Activated T-cell treated with anti-CD3 and anti-CD28 coated beads for 4 hours (primary cell): ENCODE measurements at regions not wholly inside any gene's neighbourhood (a gene's known extent, or its start where the extent isn't known, plus 50 kb on each side); places are given as distances from the start of the nearest gene placed in this dataset.

ENCODE experiments used
- DNase-seq: peaks from one replicate; pipeline ENCODE4 v3.0.0-alpha.2; 2020

DNA sequence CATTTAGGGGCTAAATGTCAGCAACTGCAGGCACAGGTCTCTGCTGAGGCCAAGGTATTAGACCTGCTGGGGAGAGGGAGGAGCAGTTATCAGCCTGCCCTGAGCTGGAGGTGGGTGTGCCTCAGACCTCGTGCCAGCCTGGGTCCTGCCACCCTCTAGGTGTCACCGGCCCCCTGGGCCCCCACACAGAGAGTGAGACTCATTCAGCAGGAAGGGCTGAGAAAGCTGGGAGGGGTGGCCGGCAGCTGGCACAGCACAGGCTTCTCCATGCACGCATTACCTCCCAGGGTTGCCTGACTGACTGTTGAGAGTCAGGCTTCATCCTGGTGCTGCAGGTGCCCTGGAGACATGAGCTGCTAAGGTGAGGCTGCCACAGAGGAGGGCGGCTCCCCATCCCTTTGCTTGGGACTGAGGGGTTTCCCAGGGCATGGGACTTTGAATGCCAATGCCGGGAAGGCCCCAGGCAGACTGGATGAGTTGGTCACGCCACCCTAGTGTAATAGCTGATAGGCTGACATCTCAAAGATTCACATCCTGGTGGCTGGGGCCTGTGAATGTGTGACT lies 75.3 kb upstream of the C14orf180 start:
- no peak for DNase-seq

DNA sequence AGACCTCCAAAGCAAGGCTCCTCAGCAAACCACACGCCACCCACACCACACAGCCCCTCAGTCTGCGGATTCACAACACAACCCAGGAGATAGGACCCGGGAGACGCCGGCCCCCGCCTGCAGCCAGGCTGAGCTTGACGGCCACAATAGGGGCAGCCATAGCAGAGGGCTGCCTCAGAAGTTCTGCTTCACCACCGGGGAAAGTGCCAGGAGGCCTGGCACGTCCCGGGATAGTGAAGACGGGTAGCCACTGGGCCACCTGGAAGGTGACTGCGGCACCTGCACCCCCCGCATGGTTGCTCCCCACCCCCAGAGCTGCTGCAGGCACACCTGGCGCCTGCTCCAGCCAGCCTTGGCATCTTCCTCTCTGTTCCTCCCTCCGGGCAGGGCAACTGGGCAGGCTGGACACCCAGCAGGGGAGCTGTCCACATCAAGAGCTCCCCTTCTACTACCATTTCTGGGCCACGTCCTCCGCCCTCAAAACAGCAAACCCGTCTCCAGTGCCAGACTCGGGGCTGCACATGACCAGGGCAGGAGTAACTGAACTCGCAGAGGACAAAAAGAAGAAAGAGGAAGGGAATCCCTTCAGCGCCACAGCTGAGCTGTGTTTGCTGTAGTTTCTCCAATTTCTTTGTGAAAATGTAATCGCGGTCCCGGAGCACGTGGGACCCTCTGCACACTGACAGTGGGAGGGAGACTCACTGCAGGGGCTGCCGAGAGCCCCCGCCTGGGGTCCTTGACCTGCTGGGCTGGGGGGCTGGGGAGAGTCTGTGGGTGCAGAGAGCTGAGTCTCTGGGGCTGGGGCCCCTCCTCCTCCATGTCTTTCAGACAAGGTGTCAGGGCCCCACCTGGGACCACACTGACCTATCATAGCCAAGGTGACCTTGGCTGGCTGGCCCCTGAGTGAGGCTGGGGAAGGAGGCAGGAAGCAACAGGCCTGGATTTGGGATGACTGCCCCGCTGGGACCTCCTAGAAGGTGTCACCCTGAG lies 74.2 kb upstream of the C14orf180 start:
- DNase-seq: no peak

DNA sequence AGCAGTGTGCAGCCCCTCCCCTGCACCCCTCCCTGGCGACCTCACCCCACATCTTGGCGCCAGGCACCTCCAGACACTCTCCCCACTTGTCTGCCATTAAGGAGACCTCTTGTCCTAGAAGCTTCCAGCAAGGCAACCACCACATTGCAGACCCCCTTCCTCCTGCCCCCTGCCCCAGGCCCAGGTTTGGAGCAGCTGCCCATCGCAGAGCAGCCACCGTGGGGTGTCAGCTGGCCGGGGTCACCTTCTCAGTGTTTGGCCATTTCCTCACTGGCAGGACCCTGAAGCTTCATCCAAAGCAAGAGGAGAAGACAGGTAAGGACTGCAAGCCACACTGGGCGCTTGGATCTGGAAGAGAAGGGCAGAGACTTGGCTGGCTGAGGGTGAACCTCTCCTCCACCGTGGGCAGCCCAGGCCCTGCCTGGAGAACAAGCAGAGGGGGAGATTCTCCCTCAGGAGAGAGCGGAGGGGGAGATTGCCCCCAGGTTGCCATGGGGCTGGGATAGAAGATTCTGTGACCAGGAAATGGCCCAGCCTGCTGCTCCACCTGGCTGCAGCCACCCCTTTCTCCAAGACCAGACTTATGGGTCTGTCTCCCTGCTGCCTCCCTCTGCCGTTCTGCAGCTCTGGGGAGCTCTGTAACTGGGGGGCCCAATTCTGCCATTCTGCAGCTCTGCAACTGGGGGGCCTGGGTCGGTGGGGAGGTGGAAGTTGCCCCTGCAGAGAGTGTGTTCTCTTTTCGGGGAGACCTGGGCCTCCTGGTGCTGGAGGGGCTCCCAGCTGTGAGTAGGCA lies 72.9 kb upstream of the C14orf180 start:
- DNase-seq: no peak

DNA sequence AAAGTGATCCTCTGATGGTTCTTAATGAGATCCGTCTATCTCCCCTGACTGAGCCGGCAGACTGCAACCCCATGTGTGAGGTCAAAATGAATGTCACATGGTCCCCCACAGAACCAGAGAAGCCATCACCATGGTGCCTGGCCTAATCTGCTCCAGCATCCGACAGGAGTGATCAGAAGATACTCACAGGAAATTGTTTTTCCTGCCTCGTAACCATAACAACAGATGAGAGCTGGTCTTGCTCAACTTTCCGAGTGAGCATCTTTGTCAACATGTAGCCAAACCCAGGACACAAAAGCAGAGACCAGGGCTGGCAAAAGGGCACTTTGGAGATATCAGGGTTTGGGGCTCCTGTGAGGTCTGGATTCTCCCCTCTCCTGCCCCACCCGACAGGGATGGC lies 72.1 kb upstream of the C14orf180 start:
- no peak for DNase-seq

DNA sequence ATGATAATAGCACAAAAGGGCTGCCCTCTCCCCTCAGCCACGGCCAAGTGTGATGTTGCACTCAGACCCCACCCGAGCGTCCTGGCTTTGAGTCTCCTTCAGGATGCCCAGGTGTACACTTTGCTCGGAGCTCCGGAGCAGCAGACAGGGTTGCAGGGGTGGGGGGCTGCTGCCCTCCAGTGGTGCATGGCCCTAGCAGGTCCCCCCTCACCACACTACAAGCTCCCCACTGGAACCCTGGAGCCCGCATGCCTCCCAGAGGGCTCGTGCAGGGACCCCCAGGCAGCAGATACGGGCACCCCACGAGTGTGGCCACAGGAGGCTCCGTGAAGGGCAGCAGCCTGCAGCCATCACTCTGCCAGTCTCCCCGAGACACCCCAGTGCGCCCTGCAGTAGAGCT lies 69.9 kb upstream of the C14orf180 start:
- DNase-seq: no peak

DNA sequence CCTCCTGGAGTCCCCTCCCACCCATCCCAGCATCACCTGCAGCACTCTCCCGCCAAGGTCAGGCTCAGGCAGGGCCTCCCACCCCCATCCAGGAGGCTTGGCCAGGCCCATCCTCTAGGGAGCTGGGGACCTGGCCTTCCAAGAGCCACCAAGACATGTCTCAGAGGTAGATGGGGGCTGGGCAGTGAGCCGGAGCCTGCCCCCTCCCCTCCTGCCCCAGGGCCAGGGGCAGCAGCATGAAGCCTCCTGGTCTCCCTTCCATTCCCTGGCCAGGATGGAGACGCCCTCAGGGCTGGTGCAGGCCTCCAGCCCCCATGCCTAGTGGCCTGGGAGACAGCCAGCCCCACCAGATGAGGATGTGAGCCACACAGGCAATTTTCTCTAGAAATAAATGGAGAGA lies 69.3 kb upstream of the C14orf180 start:
- no peak for DNase-seq

DNA sequence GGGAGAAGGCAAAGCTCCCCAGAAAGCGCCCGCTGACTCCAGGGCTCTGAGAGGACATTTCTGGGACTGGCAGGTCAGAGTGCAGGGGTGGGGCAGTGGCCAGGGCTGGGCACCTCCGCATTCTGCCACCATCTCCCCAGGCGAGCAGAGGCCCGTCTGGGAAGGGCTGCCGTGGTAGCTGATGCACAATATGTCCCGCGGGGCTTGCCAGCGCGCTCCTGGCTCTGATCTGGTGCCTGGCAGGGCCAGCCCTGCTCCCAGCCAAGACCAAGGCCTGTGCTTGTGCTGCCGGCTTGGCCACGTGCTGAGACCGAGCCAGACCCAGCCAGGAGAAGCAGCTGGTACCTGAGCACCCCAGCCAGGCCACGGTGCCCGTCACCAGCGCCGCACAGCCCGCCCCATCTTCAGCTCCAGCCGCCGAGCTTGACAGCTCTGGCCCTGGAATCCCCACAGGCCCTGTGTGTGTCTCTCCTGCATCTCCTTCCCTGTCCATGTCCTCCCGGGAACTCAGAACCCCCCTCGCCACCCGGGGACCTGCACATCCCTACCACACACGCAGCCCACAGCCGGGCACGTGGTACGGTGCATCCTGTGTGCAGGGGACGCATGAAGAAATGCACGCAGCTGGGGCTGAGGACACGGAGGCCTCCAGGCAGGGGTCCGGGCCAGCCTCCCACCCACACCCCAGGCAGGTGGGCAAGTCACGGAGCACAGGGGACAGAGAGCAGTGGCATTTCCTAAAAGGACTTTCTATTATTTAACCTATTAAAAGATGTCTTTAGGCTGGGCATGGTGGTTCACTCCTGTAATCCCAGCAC lies 68.6 kb upstream of the C14orf180 start:
- DNase-seq: no peak

DNA sequence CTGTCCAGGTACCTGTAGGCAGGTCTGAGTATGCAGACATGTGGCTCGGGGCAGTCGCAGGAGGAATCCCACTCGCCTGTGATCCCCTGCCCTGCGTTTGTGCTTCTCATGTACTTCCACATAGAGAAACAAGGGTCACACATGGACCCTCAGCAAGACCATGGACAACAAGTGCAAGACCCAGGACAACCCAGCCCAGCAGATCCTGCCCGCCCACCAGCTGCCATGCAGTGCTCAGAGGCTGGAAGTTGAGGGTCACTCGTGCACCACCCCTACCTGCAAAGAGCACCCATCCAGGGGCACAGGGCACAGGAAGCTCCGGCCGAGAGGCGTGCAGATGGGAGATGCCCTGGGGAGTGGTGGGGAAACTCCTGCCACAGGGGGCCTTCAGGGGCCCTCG lies 67.5 kb upstream of the C14orf180 start:
- DNase-seq: no peak

DNA sequence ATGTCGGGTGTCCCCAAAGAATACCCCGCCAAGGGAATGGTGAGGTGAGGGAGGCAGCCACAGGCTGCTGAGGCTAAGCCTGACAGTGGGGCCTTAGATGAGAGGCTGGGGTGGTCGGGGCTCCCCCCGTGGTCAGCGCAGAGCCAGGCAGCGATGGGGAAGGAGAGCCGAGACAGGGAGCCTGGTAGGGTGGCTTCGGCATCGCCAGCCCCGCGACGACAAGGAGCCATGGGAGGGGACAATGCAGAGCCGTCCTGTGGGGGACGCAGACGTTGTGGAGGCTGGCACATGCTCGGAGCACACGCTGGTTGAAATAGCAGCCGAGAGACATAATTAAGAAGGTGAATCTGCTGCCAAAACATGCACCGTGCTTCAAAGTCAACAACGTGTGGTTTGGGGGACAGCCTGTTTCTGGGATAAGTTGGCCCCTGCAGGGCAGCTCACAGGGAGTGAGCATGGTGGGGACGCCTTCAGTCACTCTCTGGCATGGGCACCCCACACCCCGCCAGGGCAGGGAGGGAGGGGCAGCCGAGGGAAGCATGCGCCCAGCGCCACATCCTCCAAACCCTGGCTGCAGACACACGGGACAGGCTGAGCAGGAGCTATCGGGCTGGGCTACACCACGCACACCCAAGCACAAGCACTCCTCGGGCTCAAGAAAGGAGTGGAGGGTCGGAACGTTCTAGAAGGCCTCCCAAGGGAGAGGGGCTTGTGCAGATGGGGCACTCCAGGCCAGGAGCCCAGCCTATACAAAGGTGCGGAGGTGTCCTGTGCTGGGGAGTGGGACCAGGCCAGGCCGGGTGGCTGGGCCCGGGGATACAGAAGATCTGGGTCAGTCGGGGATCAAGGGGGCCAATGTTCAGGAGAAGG lies 66.6 kb upstream of the C14orf180 start:
- DNase-seq: no peak

DNA sequence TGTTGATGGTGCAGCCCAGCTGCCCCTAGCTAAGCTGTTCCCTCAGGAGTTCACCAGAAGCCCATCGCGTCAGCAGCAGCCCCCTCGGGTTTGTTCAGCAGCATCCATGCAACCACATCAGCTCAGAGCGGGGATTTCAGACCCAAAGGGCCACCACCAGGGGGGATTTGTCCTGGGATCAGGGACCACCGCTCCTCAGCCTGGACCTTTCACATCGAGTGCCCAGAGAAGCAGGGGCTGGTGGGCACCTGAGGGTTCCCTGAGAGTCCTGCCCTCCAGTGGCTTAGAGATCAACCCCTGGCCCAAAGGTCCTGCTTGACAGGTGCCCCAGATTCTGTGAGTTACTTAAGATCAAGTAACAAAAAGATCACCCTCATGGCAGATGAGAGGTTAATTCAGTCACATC lies 65.9 kb upstream of the C14orf180 start:
- no peak for DNase-seq

DNA sequence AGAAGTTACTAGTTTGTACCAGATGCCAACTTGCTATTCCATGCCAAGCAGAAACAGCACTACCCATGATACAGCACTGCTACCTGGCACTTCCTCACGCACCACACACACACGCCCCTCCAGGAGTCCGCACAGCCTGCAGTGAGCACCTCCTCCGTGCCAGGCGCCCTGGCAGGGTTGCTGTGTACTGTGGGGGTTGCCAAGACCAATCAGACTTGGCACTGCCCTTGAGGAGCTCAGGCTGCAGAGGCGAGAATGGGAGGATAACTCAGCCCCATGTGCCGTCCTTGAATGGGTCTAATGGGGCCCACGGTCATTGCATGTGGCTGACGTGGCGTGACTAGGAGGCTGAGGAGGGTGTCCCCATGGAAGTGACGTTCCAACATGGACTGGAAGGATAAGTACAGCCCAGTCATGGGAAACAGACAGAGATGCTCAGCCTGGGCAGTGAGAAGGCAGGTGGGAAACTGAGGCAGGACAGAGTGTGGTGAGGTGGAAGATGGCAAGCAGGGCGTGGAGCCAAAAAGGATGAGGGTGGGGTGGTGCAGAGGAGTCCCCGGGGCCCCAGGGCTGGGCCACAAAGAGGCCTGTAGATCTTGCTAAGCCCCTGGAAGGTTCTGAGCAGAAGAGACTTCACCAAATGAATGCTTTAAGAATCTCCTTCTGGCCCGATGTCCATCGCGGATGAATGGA lies 65.3 kb upstream of the C14orf180 start:
- DNase-seq: no peak

DNA sequence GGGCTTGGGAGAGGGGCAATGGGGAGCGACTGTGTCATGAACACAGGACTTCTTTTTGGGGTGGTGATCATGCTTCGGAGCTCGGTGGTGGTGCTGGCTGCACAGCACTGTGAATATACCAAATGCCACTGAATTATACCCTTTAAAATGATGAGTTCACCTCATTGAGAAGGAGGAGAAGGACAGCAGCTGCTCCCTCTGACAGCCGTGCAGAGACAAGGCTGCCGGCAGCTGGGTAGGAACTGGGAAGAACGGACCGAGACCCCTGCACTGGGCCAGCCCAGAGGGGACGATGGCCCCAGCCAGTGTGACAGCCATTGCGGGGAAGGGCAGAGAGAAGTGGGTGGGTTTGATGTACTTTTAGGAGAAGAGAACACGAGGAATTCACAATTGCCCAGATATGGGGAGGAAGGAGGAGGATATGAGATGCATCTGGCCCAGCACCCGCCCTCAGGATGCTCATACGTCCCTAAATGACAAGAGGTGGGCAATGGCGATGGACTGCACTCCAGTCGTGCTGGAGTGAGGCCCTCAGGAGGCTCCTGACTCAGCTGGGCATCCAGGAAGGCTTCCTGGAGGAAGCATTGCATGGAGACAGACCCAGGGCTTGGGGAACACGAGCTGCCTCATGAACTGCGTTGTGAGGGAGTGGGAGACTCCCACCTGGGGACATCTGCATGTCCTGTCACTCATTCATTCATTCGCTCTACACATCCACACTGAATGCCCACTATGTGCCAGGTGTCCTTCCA lies 64.3 kb upstream of the C14orf180 start:
- no peak for DNase-seq

DNA sequence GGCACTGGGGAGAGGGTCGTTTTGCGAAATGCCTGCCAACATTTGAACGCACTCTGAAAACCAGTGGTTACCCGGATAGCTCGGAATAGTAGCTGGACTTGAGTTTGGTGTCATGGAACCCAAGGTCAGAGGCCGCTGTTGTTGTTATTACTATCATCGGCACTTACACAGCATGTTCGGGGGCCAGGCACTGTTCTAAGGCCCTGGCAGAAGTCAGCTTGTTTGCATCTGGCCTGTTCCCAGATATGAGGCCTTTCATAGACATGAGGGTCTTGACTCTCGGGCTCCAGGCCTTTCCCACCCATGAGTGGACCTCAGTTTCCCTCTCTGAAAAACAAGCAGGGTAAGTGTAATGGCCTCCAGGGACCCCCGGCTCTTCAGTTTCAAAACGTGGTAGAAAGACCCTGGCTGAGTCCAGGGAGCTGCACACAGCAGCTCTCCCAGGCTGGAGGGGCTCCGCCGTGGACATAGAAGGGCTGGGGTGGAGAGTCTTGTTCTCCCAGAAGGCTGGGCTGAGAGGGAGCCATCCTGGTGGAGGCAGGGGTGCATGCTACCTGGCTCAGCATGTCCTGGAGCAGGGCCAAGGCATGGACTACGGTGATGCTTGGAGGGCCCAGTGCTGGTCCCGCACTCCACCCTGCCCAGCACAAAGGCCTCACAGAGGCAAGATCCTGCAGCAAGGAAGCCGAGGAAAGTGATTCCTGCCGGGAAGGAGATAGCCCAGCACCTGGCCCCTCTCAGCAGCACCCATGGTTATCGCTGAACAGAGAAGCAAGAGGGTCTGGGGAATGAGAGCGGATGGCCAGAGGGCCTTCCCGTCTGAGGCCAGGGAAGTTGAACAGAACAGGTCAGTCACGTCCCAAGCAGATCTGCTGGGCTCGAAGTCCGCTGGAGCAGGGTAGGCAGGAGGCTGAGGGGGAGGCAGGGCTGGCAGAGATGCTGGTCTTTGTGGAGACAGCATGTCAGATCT lies 63.5 kb upstream of the C14orf180 start:
- DNase-seq: no peak

DNA sequence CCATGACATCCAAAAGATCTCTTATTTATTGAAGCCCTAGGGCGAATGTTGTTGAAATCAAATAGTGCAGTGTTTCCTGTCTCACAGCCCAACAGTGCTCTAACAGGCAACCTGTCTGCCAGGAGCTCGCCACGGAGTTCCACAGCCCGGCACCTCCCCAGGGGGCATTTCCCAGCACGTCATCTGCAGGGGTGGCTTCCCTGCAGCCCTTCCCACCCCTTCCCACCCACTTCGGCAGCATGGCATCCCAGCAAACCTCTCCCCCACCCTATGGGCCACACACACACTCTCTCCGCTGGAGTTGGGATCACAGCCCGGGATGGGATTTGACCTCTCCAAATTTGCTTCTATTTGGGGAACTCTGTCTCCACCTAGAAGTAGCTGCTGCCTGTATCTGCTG lies 62.7 kb upstream of the C14orf180 start:
- no peak for DNase-seq

DNA sequence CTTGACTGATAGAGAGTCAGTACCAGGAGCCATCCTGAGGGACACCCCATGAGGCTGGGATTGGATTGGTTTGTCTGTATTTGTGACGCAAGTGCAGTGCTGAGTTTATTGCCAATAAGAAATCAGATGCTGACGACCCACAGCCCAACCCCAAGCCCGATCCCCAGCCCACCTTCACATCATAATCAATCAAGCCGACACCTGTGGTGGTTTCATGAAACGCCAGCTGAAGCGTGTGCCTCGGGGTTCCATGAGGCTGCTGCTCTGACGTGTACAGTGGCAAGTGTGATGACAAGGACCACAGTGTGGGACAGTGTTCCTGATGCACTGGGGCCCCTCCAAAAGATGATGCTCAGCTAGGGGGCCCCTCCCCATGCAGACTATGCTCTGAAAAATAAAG lies 62.1 kb upstream of the C14orf180 start:
- DNase-seq: no peak

DNA sequence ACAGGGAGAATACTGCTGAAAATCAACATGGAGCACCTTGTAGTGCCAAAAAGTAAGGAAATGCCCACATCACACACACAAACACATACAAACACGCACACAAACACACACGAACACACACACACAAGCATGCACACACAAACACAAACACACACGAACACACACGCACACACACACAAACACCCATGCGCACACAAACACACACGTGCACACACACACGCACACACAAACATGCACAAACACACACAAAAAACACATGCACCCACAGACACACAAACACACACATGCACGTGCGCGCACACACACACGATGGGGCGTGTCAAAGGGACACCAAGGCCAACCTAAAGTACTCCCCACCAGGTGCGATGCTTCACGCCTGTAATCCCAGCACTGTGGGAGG lies 61.7 kb upstream of the C14orf180 start:
- DNase-seq: no peak

DNA sequence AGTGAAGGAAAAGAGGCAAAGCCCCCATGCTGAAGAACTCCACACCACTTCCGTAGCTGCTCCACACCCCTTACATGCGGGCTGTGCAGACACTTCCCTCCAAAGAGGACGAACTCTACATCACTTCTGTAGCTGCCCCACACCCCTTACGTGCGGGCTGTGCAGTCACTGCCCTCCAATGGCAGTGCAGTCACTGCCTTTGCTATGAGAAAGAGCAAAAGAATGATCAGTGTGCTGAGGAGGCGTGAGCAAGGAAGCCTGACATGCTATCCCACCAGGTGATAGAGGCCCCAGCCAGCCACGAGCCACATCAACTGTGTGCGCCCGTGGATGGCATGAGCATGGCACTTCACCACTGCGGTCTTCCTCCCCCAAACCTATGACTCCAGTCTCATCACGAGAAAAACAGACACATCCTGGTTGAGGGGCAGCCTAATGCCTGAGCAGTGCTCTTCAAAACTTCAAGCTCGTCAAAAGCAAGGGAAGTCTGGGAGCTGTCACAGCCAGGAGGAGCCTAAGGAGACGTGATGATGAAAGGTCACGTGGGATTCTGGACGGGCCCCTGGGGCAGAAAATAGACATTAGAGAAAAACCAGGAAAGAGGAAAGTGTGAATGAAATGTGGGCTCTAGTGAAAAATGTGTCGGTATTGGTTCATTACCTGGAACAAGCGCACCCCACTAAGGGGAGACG lies 60.8 kb upstream of the C14orf180 start:
- no peak for DNase-seq

DNA sequence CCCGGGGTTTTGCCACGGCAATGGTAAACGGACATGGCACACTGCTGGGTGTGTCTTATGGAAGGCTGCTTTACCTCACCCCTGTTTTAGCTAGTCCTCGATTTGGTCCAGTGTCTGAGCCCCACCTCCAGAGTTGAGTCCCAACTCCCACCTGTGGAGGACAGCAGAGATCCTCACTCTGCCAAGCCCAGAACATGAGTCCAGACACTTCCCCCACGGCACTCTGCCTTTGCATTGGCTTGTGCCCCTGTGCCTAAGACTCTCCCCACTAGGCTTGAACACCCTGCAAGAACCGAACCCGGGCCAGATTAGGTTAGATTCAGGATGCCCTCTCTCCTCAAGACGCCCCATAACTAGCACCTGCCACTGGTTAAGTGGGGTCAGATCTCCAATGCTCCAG lies 59.8 kb upstream of the C14orf180 start:
- no peak for DNase-seq
